SU-DHL-6 (cell line): ENCODE measurements at regions not wholly inside any gene's neighbourhood (a gene's known extent, or its start where the extent isn't known, plus 50 kb on each side); places are given as distances from the start of the nearest gene placed in this dataset.

ENCODE experiments used
- H2AFZ ChIP-seq: fragments of 200-600 bp; sonication (generic); 2 replicates; pipeline ENCODE4 v1.6.1; 2014; ENCODE audit warnings: low read depth, mild to moderate bottlenecking, moderate library complexity, mixed read lengths, antibody characterized with exemption, low read length; ENCODE audit not compliant: severe bottlenecking
- H3F3A ChIP-seq: fragments of 200-600 bp; shearing (Covaris generic); 2 replicates; pipeline ENCODE4 v1.6.0; 2016; ENCODE audit warnings: antibody characterized with exemption, mild to moderate bottlenecking; ENCODE audit not compliant: insufficient read depth
- H3K27ac ChIP-seq: fragments of 200-600 bp; sonication (generic); 2 replicates; pipeline ENCODE4 v1.5.1; 2016; ENCODE audit warnings: low read depth, mild to moderate bottlenecking, low read length, moderate library complexity, mixed read lengths
- H3K27me3 ChIP-seq: fragments of 200-600 bp; sonication (generic), shearing (Covaris generic); 2 replicates; pipeline ENCODE4 v1.6.0; 2014; ENCODE audit warnings: mild to moderate bottlenecking, low read length
- H3K36me3 ChIP-seq: fragments of 200-600 bp; sonication (generic); 2 replicates; pipeline ENCODE4 v1.6.1; 2014; ENCODE audit warnings: mild to moderate bottlenecking, low read length, mixed read lengths
- H3K4me2 ChIP-seq: fragments of 300-600, 200-600 bp; shearing (Covaris generic), sonication (generic); 2 replicates; pipeline ENCODE4 v1.6.0; 2014; ENCODE audit warnings: low read length, low read depth, mild to moderate bottlenecking; ENCODE audit not compliant: poor library complexity, severe bottlenecking
- H3K4me3 ChIP-seq: fragments of 200-600 bp; sonication (generic); 2 replicates; pipeline ENCODE4 v1.5.1; 2014; ENCODE audit warnings: antibody characterized with exemption, low read length, mild to moderate bottlenecking, mixed read lengths; ENCODE audit not compliant: insufficient read depth, poor library complexity, severe bottlenecking
- H3K79me2 ChIP-seq: fragments of 200-600 bp; sonication (generic); 2 replicates; pipeline ENCODE4 v1.6.1; 2014; ENCODE audit warnings: mild to moderate bottlenecking, low read length, moderate library complexity; ENCODE audit not compliant: insufficient read depth
- H3K9ac ChIP-seq: fragments of 200-600 bp; sonication (generic); 2 replicates; pipeline ENCODE4 v1.7.0; 2014; ENCODE audit warnings: mild to moderate bottlenecking, low read length
- H3K9me2 ChIP-seq: fragments of 200-600 bp; sonication (generic); replicated peaks from 2 replicates; pipeline ENCODE4 v1.6.1; 2014; ENCODE audit warnings: low read length; ENCODE audit not compliant: insufficient read depth
- H3K9me3 ChIP-seq: fragments of 200-600 bp; sonication (generic); 2 replicates; pipeline ENCODE4 v1.6.1; 2014; ENCODE audit warnings: low read length, mixed read lengths; ENCODE audit not compliant: insufficient read depth
- H4K20me1 ChIP-seq: fragments of 200-600 bp; sonication (generic); 2 replicates; pipeline ENCODE4 v1.6.1; 2014; ENCODE audit warnings: low read depth, mild to moderate bottlenecking, antibody characterized with exemption, low read length, moderate library complexity, mixed read lengths
- EZH2phosphoT487 ChIP-seq: fragments of 200-600 bp; sonication (generic), shearing (Covaris generic); conservative IDR thresholded peaks from 2 replicates; pipeline ENCODE4 v1.6.1; 2018; ENCODE audit warnings: mild to moderate bottlenecking, antibody characterized with exemption, low read length, moderate library complexity, mixed read lengths
- TF ChIP-seq, protein P1 (sequence below): fragments of 200-600 bp; sonication (generic); IDR thresholded peaks from one replicate; pipeline ENCODE4 v1.5.1; 2017; ENCODE audit warnings: antibody characterized with exemption, mild to moderate bottlenecking, low read length, moderate library complexity; ENCODE audit not compliant: insufficient read depth, poor library complexity, severe bottlenecking

DNA sequence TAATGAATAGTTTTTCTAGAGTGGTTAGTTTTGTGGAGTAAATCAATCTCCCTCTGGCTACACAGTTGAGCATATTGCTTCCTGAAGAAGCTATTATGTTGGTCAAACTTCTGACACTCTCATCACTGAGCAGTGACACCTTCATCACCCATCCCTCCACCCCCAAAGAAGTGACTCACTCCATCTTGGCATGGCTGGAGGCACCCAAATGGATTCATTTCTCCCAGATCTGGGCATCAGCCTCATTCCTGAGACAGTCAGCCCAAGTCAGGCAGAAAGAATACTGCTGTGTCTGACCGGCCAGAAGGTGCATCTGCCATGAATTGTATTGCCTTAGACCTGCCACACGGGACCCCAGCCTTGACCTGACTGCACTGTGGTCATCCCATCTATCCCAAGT lies 117.0 kb upstream of the HABP2 start:
- no peak overlapping the region for H3K4me3 ChIP-seq
- H3K79me2 ChIP-seq: no peaks in the 10 kb centered on the region
- H3K9me2 ChIP-seq: no peaks in the 10 kb centered on the region
- H2AFZ ChIP-seq: no peak overlapping the region
- H3K27ac ChIP-seq: no peak overlapping the region
- H3K27me3 ChIP-seq: no peaks in the 10 kb centered on the region
- H3F3A ChIP-seq: no peaks in the 10 kb centered on the region
- no peaks in the 10 kb centered on the region for H3K9me3 ChIP-seq
- no peaks in the 10 kb centered on the region for H3K36me3 ChIP-seq
- H4K20me1 ChIP-seq: no peaks in the 10 kb centered on the region
- H3K9ac ChIP-seq: no peak overlapping the region
- H3K4me2 ChIP-seq: no peak overlapping the region
- TF ChIP-seq EZH2phosphoT487: no peak
- TF ChIP-seq, protein P1, sequence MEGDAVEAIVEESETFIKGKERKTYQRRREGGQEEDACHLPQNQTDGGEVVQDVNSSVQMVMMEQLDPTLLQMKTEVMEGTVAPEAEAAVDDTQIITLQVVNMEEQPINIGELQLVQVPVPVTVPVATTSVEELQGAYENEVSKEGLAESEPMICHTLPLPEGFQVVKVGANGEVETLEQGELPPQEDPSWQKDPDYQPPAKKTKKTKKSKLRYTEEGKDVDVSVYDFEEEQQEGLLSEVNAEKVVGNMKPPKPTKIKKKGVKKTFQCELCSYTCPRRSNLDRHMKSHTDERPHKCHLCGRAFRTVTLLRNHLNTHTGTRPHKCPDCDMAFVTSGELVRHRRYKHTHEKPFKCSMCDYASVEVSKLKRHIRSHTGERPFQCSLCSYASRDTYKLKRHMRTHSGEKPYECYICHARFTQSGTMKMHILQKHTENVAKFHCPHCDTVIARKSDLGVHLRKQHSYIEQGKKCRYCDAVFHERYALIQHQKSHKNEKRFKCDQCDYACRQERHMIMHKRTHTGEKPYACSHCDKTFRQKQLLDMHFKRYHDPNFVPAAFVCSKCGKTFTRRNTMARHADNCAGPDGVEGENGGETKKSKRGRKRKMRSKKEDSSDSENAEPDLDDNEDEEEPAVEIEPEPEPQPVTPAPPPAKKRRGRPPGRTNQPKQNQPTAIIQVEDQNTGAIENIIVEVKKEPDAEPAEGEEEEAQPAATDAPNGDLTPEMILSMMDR: no peak

DNA sequence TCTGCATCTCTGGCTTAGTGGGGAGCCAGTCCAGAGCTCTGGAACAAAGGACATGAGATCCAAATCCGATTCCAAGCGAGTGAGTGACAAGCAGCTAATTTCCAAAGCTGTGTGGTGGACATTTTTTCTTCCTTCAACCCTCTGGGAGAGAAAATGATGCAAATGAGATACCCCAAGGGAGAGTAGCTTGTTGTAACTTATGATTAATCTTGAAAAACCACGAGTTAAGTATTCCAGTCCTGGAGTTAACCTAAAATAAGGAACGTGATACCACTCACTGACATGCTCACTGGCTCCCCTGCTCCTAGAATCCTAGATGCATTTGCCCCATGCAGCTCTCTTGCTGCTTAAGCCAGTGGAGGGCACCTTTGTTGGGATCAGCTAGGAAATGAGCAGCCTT lies 116.0 kb upstream of the HABP2 start:
- Histone ChIP-seq H2AFZ (no peak overlapping the region), H3K27ac (no peak overlapping the region), H3K4me2 (no peak overlapping the region), H3K36me3 (no peaks in the 10 kb centered on the region), H3K9me2 (no peaks in the 10 kb centered on the region), H3K9ac (no peak overlapping the region), H3K9me3 (no peaks in the 10 kb centered on the region), H3K27me3 (no peaks in the 10 kb centered on the region), H3F3A (no peaks in the 10 kb centered on the region), H3K4me3 (no peak overlapping the region), H4K20me1 (no peaks in the 10 kb centered on the region), H3K79me2 (no peaks in the 10 kb centered on the region)
- TF ChIP-seq EZH2phosphoT487: no peak
- TF ChIP-seq, protein P1: no peak

DNA sequence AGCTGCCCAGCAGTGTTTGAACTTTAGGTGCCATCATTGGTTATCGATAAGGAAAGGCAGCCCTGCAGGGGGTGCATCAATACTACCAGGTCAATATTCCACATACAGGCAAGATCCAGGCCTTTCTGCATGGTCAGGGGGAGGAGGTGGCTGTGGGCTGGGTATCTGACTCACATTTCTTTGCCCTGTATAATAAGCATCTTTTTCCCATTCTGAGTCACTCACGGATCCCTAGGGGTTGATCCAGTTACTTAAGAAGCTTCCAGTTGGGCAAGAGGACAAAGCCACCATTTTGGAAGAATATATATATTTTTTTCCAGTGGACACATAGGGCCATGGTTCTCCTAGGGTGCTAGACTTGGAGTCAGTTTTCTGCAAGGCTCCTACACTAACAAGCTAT lies 114.2 kb upstream of the HABP2 start:
- Histone ChIP-seq H3K9ac (no peak overlapping the region), H3K4me2 (no peak overlapping the region), H3F3A (no peaks in the 10 kb centered on the region), H2AFZ (no peak overlapping the region), H3K9me2 (no peaks in the 10 kb centered on the region), H3K27me3 (no peaks in the 10 kb centered on the region), H3K4me3 (no peak overlapping the region), H3K27ac (no peak overlapping the region), H3K9me3 (no peaks in the 10 kb centered on the region), H3K79me2 (no peaks in the 10 kb centered on the region), H4K20me1 (no peaks in the 10 kb centered on the region), H3K36me3 (no peaks in the 10 kb centered on the region)
- no peak for TF ChIP-seq EZH2phosphoT487
- TF ChIP-seq, protein P1: no peak

DNA sequence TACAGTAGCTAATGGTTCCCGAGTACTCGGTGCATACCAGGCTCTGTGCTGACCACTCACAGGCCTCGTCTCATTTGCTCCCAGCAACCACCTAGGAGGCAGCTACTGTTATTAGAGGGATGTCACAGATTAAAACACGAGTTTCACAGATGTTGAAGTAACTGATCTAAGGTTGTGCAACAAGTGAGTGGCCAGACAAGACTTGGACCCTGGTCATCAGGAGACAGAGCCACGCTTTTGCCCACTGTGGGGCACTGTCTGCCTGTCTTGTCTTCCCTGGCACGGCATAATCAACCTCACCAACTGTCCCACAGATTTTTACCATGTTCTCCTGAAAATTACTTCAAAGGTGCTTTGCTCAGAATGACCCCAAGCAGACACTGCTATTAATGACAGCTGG lies 111.6 kb upstream of the HABP2 start:
- Histone ChIP-seq H3K9ac (no peak overlapping the region), H3K36me3 (no peaks in the 10 kb centered on the region), H2AFZ (no peak overlapping the region), H3K4me2 (no peak overlapping the region), H3K27ac (no peak overlapping the region), H3K79me2 (no peaks in the 10 kb centered on the region), H3K4me3 (no peak overlapping the region), H3K27me3 (no peaks in the 10 kb centered on the region), H3K9me3 (no peaks in the 10 kb centered on the region), H3K9me2 (no peaks in the 10 kb centered on the region), H4K20me1 (no peaks in the 10 kb centered on the region), H3F3A (no peaks in the 10 kb centered on the region)
- no peak for TF ChIP-seq EZH2phosphoT487
- TF ChIP-seq, protein P1: no peak
